Osteocyte (in vitro differentiated cells): ENCODE measurements at regions not wholly inside any gene's neighbourhood (a gene's known extent, or its start where the extent isn't known, plus 50 kb on each side); places are given as distances from the start of the nearest gene placed in this dataset.

Experiments used
- DNase-seq: peaks from one replicate; pipeline ENCODE4 v3.0.0; 2021; ENCODE audit warnings: mixed read lengths; ENCODE audit not compliant: unreplicated experiment; ENCODE audit errors: extremely low spot score
- H3K27ac Mint-ChIP-seq: one replicate; pipeline ENCODE4 v1.8.0; 2021; ENCODE audit warnings: mild to moderate bottlenecking, mixed read lengths; ENCODE audit not compliant: unreplicated experiment
- H3K27me3 Mint-ChIP-seq: one replicate; pipeline ENCODE4 v1.8.0; 2021; ENCODE audit warnings: mixed read lengths; ENCODE audit not compliant: unreplicated experiment
- H3K36me3 Mint-ChIP-seq: one replicate; pipeline ENCODE4 v1.8.0; 2021; ENCODE audit warnings: mixed read lengths; ENCODE audit not compliant: unreplicated experiment
- H3K4me1 Mint-ChIP-seq: one replicate; pipeline ENCODE4 v1.8.0; 2021; ENCODE audit warnings: mixed read lengths; ENCODE audit not compliant: unreplicated experiment
- H3K4me3 Mint-ChIP-seq: one replicate; pipeline ENCODE4 v1.8.0; 2021; ENCODE audit warnings: mild to moderate bottlenecking, moderate library complexity, mixed read lengths; ENCODE audit not compliant: unreplicated experiment
- H3K9me3 Mint-ChIP-seq: one replicate; pipeline ENCODE4 v1.8.0; 2021; ENCODE audit warnings: mixed read lengths; ENCODE audit not compliant: unreplicated experiment
- TF ChIP-seq, protein P1 (sequence below): fragments of 200-600 bp; sonication (generic); IDR thresholded peaks from 2 replicates; pipeline ENCODE4 v1.5.0; 2021; ENCODE audit warnings: antibody characterized with exemption, mild to moderate bottlenecking, moderate library complexity

- no peaks in the 10 kb centered on the region for H3K27me3 Mint-ChIP-seq
Observed at GRCh38 chr11:104238916-104239315, 75.0 kb upstream of the PDGFD start.

DNA sequence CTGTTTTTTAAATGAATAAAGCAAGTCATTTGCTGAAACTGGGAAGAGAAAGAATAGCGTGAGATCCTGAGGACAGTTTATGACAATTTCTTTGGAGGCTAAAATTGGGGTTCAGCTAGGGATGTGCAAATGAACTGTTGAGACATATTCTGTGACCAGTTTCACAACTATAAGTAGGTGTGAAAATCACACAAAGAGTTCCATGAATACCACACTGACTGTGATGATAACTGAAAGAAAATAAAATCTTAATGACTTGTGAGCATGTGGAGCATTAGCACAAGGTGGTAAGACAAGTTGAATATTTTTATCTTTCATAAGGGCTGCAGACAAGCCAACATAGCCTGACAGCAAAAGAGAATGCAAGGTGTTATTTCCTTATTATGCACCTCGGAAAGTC is 61.1 kb upstream of the PDGFD start:
- Mint-ChIP-seq H3K4me1 (no peaks in the 10 kb centered on the region), H3K36me3 (no peaks in the 10 kb centered on the region), H3K4me3 (no peak overlapping the region), H3K27me3 (no peaks in the 10 kb centered on the region), H3K27ac (no peak overlapping the region), H3K9me3 (peaks cover 3% of the 10 kb centered on the region)
- TF ChIP-seq, protein P1, sequence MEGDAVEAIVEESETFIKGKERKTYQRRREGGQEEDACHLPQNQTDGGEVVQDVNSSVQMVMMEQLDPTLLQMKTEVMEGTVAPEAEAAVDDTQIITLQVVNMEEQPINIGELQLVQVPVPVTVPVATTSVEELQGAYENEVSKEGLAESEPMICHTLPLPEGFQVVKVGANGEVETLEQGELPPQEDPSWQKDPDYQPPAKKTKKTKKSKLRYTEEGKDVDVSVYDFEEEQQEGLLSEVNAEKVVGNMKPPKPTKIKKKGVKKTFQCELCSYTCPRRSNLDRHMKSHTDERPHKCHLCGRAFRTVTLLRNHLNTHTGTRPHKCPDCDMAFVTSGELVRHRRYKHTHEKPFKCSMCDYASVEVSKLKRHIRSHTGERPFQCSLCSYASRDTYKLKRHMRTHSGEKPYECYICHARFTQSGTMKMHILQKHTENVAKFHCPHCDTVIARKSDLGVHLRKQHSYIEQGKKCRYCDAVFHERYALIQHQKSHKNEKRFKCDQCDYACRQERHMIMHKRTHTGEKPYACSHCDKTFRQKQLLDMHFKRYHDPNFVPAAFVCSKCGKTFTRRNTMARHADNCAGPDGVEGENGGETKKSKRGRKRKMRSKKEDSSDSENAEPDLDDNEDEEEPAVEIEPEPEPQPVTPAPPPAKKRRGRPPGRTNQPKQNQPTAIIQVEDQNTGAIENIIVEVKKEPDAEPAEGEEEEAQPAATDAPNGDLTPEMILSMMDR: no peak
- no peak for DNase-seq

More at GRCh38 chr11:104238916-104239315, 75.0 kb upstream of the PDGFD start:
- Mint-ChIP-seq H3K9me3 (no peaks in the 10 kb centered on the region), H3K4me3 (no peak overlapping the region), H3K27ac (no peak overlapping the region), H3K36me3 (no peaks in the 10 kb centered on the region), H3K4me1 (no peaks in the 10 kb centered on the region)
- TF ChIP-seq, protein P1: no peak
- DNase-seq: no peak

GRCh38 chr11:104222464-104222863 is 58.5 kb upstream of the PDGFD start:
- Mint-ChIP-seq H3K4me3 (no peak overlapping the region), H3K36me3 (no peaks in the 10 kb centered on the region), H3K27ac (no peak overlapping the region), H3K4me1 (no peaks in the 10 kb centered on the region), H3K27me3 (no peaks in the 10 kb centered on the region), H3K9me3 (peaks cover 3% of the 10 kb centered on the region)
- no peak for DNase-seq
- TF ChIP-seq, protein P1: no peak

DNA sequence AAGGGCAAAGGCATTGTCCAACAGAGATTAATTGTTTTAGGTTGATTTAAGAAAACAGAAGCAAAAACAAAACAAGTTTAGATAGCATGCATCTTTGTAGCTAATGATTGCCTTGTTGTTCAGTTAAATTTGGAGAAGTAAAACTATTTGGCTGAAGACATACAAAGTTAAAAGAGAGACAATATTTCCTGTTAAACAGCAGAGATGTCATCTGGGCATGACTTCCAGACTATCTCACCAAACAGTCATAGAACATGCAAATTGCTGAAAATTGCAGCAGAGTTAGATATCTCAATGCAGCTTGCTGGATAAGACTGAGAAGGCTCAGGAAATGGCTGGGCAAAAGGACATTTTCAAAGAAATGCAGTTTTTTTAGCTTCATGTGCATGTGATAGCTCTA is 57.5 kb upstream of the PDGFD start:
- H3K27me3 Mint-ChIP-seq: no peaks in the 10 kb centered on the region
- TF ChIP-seq, protein P1: no peak
- peaks cover 4% of the 10 kb centered on the region for H3K9me3 Mint-ChIP-seq
- no peaks in the 10 kb centered on the region for H3K4me1 Mint-ChIP-seq
- H3K4me3 Mint-ChIP-seq: no peak overlapping the region
- H3K27ac Mint-ChIP-seq: no peak overlapping the region
- no peaks in the 10 kb centered on the region for H3K36me3 Mint-ChIP-seq
- no peak for DNase-seq

- no peaks in the 10 kb centered on the region for H3K4me1 Mint-ChIP-seq
- H3K4me3 Mint-ChIP-seq: no peak overlapping the region
- peaks cover 10% of the 10 kb centered on the region for H3K9me3 Mint-ChIP-seq
- no peak overlapping the region for H3K27ac Mint-ChIP-seq
- no peaks in the 10 kb centered on the region for H3K27me3 Mint-ChIP-seq
- TF ChIP-seq, protein P1: no peak
- no peaks in the 10 kb centered on the region for H3K36me3 Mint-ChIP-seq
- no peak for DNase-seq
Observed at GRCh38 chr11:104219096-104219495, 55.1 kb upstream of the PDGFD start.
